ENCODE measurements at regions not wholly inside any gene's neighbourhood (a gene's known extent, or its start where the extent isn't known, plus 50 kb on each side); places are given as distances from the start of the nearest gene placed in this dataset.

DNA sequence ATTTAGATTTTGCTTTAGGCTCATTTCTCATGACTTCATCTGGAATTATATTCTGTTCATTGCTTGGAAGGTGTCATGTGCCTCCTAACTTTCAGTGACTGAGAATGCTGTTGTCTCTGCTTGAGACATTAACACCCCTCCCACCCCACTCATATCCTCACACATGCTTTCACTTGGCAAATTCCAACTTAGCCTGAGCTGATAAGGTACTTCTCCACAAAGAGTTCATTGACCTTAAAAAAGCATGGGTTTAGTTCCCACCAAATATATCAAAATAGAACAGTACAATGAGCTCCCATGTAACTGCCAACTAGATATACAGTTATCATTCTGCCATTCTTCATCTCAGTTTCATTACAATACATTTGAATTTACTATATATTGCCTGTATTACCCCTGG, 576.5 kb upstream of the ADGRL2 start:
- no peak for DNase-seq (ENCODE audit: low read depth)
- H3K4me3 ChIP-seq (ENCODE audit: low read length): no peak overlapping the region
- TF ChIP-seq, protein P1, sequence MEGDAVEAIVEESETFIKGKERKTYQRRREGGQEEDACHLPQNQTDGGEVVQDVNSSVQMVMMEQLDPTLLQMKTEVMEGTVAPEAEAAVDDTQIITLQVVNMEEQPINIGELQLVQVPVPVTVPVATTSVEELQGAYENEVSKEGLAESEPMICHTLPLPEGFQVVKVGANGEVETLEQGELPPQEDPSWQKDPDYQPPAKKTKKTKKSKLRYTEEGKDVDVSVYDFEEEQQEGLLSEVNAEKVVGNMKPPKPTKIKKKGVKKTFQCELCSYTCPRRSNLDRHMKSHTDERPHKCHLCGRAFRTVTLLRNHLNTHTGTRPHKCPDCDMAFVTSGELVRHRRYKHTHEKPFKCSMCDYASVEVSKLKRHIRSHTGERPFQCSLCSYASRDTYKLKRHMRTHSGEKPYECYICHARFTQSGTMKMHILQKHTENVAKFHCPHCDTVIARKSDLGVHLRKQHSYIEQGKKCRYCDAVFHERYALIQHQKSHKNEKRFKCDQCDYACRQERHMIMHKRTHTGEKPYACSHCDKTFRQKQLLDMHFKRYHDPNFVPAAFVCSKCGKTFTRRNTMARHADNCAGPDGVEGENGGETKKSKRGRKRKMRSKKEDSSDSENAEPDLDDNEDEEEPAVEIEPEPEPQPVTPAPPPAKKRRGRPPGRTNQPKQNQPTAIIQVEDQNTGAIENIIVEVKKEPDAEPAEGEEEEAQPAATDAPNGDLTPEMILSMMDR (conservative IDR thresholded peaks at IDR 0.05; ENCODE audit: low read depth, low read length): no peak

DNA sequence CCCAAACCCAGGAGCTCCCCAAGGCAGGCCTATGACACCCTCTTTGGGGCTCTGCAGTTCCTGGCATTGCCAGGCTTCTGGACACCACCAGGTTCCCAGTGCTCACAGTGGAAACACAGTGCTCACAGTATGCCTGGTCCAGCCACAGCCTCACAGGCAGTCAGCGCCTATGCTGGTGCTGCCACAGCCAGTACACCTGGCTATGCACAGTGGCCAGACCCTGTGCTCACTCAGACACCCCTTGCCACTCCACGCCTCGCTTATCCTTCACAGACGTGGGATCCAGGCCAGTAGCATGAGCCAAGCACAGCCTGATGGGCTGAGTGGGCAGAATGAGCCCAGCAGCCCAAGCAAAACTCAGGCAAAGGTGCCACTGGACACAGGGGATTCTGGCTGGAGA, 579.2 kb upstream of the ADGRL2 start:
- TF ChIP-seq, protein P1 (conservative IDR thresholded peaks at IDR 0.05; ENCODE audit: low read depth, low read length): no peak
- no peak for DNase-seq (ENCODE audit: low read depth)
- H3K4me3 ChIP-seq (ENCODE audit: low read length): no peak overlapping the region

DNA sequence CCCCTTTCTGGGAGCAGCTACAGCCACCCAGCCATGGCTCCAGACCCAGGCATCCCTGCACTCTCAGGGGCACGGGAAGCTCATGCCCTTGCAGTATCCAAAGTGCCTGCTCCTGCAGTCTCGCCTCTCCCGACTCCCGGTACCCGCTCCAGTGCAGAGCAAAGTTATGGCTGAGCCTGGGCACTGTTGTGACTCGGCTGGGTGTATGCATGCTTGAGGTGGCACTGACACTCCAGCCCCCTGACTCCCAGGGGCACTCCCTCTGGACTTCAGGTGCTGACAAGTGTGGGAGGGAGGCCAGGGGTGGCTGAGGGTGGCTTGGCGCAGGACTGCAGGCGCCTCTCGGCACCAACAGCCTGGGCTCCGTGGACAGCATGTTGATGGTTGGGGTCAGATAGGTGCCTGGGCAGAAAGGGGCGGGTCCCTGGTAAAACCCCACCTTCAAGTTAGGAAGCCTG, 580.1 kb upstream of the ADGRL2 start:
- H3K4me3 ChIP-seq (ENCODE audit: low read length): no peak overlapping the region
- TF ChIP-seq, protein P1 (conservative IDR thresholded peaks at IDR 0.05; ENCODE audit: low read depth, low read length): no peak
- DNase-seq (ENCODE audit: low read depth): no peak

DNA sequence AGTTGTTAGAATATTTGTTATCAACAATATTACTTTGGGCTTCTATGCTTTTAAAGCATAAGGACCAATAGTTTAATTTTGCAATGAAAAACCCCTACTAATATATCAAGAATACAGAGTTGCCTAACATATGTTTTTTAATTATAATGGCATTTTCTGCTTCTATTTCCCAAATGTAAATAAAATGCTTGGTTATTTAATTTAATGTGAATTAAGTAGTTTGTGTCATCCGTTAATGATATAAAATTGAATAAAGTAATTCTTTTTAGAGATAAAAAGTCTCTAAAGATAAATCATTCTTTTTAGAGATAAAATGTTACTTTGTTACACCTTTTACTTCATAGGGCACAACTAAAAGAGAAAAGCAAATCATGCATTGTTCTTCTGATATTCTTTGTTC, 583.7 kb upstream of the ADGRL2 start:
- no peak overlapping the region for H3K4me3 ChIP-seq (ENCODE audit: low read length)
- TF ChIP-seq, protein P1 (conservative IDR thresholded peaks at IDR 0.05; ENCODE audit: low read depth, low read length): no peak
- DNase-seq (ENCODE audit: low read depth): no peak

DNA sequence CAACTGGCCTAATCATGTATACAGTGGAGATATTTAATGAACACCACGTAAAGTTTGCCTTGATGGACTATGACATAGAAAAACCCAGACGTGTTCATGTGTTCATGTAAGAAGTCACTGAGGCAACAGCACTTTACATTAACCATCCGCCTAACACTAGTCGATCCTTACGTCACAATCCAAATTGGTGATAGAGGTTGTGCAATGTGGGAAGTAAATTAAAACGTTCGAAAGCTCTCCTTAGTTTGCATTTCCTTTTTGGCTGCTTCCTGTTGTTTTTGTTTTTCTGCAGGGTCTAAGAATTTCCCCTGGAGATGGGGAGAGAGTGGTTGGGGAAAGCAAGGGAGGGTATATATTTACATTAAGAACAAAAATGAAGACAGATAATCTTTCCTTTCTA, 587.5 kb upstream of the ADGRL2 start:
- TF ChIP-seq, protein P1 (conservative IDR thresholded peaks at IDR 0.05; ENCODE audit: low read depth, low read length): no peak
- no peak overlapping the region for H3K4me3 ChIP-seq (ENCODE audit: low read length)
- no peak for DNase-seq (ENCODE audit: low read depth)

DNA sequence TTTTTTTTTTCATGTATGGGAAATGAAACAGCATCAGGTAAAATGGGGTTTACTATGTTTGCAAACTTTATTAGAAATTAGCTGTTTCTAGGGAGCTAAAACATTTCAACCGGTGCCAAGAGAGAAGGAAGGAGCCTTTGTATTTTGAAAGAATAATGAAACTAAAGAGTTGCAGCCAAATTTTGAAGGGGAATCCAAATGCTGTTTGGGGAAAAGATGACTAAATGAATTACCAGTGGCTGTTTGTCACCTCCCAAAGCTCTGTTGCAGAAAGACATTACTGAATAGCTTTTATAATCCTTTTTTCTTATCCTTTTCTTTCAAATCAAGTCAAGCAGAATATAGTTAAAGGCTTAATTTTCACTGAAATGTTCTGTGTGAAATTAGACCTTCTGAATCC, 591.3 kb upstream of the ADGRL2 start:
- H3K4me3 ChIP-seq (ENCODE audit: low read length): no peak overlapping the region
- TF ChIP-seq, protein P1 (conservative IDR thresholded peaks at IDR 0.05; ENCODE audit: low read depth, low read length): no peak
- no peak for DNase-seq (ENCODE audit: low read depth)

DNA sequence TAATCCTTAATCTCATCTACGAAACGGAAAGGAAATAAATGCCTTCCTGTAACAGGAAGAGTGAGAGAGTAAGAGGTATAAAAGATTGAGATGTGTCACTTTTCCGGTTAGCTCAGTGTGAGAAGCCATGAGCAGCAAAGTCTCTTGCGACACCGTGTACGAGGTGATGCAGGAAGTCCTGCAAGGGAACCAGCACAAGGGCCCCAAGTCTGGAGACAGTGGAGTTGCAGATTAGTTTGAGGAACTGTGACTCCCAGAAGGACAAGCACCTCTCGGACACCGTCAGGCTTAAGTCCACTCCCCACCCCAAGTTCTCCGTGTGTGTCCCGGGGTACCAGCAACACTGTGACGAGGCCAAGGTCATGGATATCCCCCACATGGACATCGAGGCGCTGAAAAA, 592.3 kb upstream of the ADGRL2 start:
- no peak overlapping the region for H3K4me3 ChIP-seq (ENCODE audit: low read length)
- TF ChIP-seq, protein P1 (conservative IDR thresholded peaks at IDR 0.05; ENCODE audit: low read depth, low read length): no peak
- DNase-seq (ENCODE audit: low read depth): no peak
